Neural cell (in vitro differentiated cells): ENCODE measurements at regions not wholly inside any gene's neighbourhood (a gene's known extent, or its start where the extent isn't known, plus 50 kb on each side); places are given as distances from the start of the nearest gene placed in this dataset.

Experiments
- H2AFZ ChIP-seq: fragments of 200-600, 300-800 bp; sonication (generic), shearing (Covaris generic); 2 replicates; pipeline ENCODE4 v1.6.0; 2014; ENCODE audit warnings: low read depth, mild to moderate bottlenecking, antibody characterized with exemption, low read length, moderate library complexity
- H3F3A ChIP-seq: fragments of 200-600 bp; shearing (Covaris generic); 2 replicates; pipeline ENCODE4 v1.6.1; 2016; ENCODE audit warnings: mild to moderate bottlenecking, moderate library complexity, mixed read lengths, antibody characterized with exemption, low read length; ENCODE audit not compliant: insufficient read depth, poor library complexity, severe bottlenecking
- H3K27ac ChIP-seq: fragments of 200-600, 300-800 bp; sonication (generic), shearing (Covaris generic); 2 replicates; pipeline ENCODE4 v1.5.1; 2014; ENCODE audit warnings: mild to moderate bottlenecking, low read length, moderate library complexity
- H3K27me3 ChIP-seq: fragments of 300-800, 200-600 bp; sonication (generic), shearing (Covaris generic); 2 replicates; pipeline ENCODE4 v1.6.0; 2014; ENCODE audit warnings: mild to moderate bottlenecking, low read depth, low read length, moderate library complexity; ENCODE audit not compliant: insufficient read depth
- H3K36me3 ChIP-seq: fragments of 300-800, 200-600 bp; sonication (generic), shearing (Covaris generic); 2 replicates; pipeline ENCODE4 v1.5.1; 2014; ENCODE audit warnings: mild to moderate bottlenecking, antibody characterized with exemption, low read length, moderate library complexity; ENCODE audit not compliant: insufficient read depth
- H3K4me2 ChIP-seq: fragments of 300-800, 200-600 bp; sonication (generic), shearing (Covaris generic); 2 replicates; pipeline ENCODE4 v1.6.0; 2014; ENCODE audit warnings: mild to moderate bottlenecking, low read length
- H3K4me3 ChIP-seq: fragments of 300-800, 200-600 bp; sonication (generic), shearing (Covaris generic); 2 replicates; pipeline ENCODE4 v1.5.1; 2014; ENCODE audit warnings: mild to moderate bottlenecking, low read length, moderate library complexity
- H3K79me2 ChIP-seq: fragments of 200-600 bp; shearing (Covaris generic); replicated peaks from 2 replicates; pipeline ENCODE4 v1.6.0; 2014; ENCODE audit warnings: mild to moderate bottlenecking, low read length, moderate library complexity; ENCODE audit not compliant: insufficient read depth
- H3K9ac ChIP-seq: fragments of 300-800, 200-600 bp; sonication (generic), shearing (Covaris generic); 2 replicates; pipeline ENCODE4 v1.6.1; 2016; ENCODE audit warnings: mild to moderate bottlenecking, low read length, mixed read lengths
- H3K9me2 ChIP-seq: fragments of 200-600 bp; shearing (Covaris generic); 2 replicates; pipeline ENCODE4 v1.6.1; 2016; ENCODE audit warnings: mild to moderate bottlenecking, low read length, mixed read lengths; ENCODE audit not compliant: insufficient read depth
- H3K9me3 ChIP-seq: fragments of 200-600, 300-800 bp; sonication (generic), shearing (Covaris generic); 2 replicates; pipeline ENCODE4 v1.6.1; 2016; ENCODE audit warnings: mild to moderate bottlenecking, mixed run types, low read length, moderate library complexity, mixed read lengths
- H4K20me1 ChIP-seq: fragments of 200-600 bp; shearing (Covaris generic); 2 replicates; pipeline ENCODE4 v1.6.1; 2016; ENCODE audit warnings: mild to moderate bottlenecking, mixed run types; ENCODE audit not compliant: insufficient read depth
- EP300 ChIP-seq: fragments of 450-650 bp; conservative IDR thresholded peaks from 2 replicates; pipeline ENCODE4 v1.6.1; 2014; ENCODE audit warnings: antibody characterized with exemption, mild to moderate bottlenecking, moderate library complexity; ENCODE audit not compliant: poor library complexity, severe bottlenecking
- EZH2 ChIP-seq: fragments of 200-600, 300-800 bp; shearing (Covaris generic), sonication (generic); IDR thresholded peaks from 2 replicates; pipeline ENCODE4 v1.6.1; 2014; ENCODE audit warnings: antibody characterized with exemption, low read length, borderline replicate concordance, mild to moderate bottlenecking; ENCODE audit not compliant: insufficient read depth, poor library complexity, severe bottlenecking
- MXI1 ChIP-seq: fragments of 450-650 bp; conservative IDR thresholded peaks from 2 replicates; pipeline ENCODE4 v1.6.1; 2014; ENCODE audit warnings: antibody characterized with exemption, mild to moderate bottlenecking; ENCODE audit not compliant: poor library complexity, severe bottlenecking
- POLR2AphosphoS5 ChIP-seq: IDR thresholded peaks from 2 replicates; pipeline ENCODE4 v1.6.1; 2012
- RAD21 ChIP-seq: fragments of 450-650 bp; conservative IDR thresholded peaks from 2 replicates; pipeline ENCODE4 v1.6.1; 2014; ENCODE audit warnings: antibody characterized with exemption, mild to moderate bottlenecking, moderate library complexity
- SMC3 ChIP-seq: fragments of 450-650 bp; conservative IDR thresholded peaks from 2 replicates; pipeline ENCODE4 v1.6.1; 2014; ENCODE audit warnings: antibody characterized with exemption, mild to moderate bottlenecking, moderate library complexity; ENCODE audit not compliant: poor library complexity
- TAF1 ChIP-seq: IDR thresholded peaks from 2 replicates; pipeline ENCODE4 v1.6.1; 2012; ENCODE audit warnings: low read depth
- TF ChIP-seq, protein P1 (sequence below): IDR thresholded peaks from 2 replicates; pipeline ENCODE4 v1.6.1; 2012; ENCODE audit warnings: borderline replicate concordance
- TF ChIP-seq, protein P2 (sequence below): fragments of 450-650 bp; IDR thresholded peaks from 2 replicates; pipeline ENCODE4 v1.5.1; 2014; ENCODE audit warnings: antibody characterized with exemption, mild to moderate bottlenecking, moderate library complexity; ENCODE audit not compliant: poor library complexity, severe bottlenecking

DNA sequence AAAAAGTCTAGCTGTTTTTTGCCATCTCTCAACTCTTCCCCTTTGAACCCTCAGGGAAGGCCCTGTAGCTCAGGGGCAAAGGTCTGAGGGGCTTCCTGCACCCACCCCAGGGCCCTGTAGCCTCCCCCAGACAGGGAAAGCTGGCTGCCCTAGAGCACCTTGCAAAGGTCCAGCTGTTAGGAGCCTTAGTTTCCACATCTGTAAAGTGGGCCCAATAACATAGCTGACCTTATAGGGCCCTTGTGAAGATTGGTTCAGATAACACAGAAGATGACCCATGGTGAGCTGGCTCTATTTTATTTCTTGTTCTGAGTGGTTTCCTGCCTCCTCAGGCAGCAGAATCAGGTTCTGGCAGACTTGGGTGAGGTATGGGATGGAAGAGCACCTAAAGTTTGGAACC lies 55.2 kb upstream of the SMAD6 start:
- H3K27ac ChIP-seq, result no peak overlapping the region

DNA sequence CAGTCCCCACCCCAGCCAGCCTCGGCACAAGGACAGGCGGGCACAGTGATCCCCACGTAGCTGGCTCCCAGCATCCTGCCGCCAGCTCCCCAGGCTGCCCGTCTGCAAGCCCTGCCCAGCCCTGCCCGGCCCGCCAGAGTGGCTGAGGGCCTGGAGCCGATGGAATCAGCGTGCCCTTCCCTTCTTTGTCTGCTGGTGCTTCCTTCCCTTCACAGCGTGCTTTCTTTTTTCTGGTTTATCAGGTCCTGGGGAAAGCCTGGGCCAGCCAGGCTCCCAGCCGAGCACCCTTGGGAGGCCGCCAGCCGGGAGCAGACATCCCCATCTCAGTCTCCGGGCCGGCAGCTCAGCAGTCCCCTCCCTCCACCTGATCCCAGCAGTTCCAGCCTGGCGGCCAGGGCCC lies 54.7 kb upstream of the SMAD6 start:
- no peaks in the 10 kb centered on the region for H3K9me3 ChIP-seq
- H3K9ac ChIP-seq, result no peak overlapping the region
- H3K4me2 ChIP-seq, result no peak overlapping the region
- no peaks in the 10 kb centered on the region for H3F3A ChIP-seq
- H3K4me3 ChIP-seq, result no peak overlapping the region
- no peak overlapping the region for H3K27ac ChIP-seq
- no peaks in the 10 kb centered on the region for H3K79me2 ChIP-seq
- no peaks in the 10 kb centered on the region for H4K20me1 ChIP-seq
- H3K36me3 ChIP-seq, result no peaks in the 10 kb centered on the region
- H3K27me3 ChIP-seq, result no peaks in the 10 kb centered on the region
- no peaks in the 10 kb centered on the region for H3K9me2 ChIP-seq
- no peak for TF ChIP-seq MXI1
- TF ChIP-seq EZH2, result no peak
- no peak for TF ChIP-seq RAD21
- TF ChIP-seq POLR2AphosphoS5, result no peak
- TF ChIP-seq, protein P1, sequence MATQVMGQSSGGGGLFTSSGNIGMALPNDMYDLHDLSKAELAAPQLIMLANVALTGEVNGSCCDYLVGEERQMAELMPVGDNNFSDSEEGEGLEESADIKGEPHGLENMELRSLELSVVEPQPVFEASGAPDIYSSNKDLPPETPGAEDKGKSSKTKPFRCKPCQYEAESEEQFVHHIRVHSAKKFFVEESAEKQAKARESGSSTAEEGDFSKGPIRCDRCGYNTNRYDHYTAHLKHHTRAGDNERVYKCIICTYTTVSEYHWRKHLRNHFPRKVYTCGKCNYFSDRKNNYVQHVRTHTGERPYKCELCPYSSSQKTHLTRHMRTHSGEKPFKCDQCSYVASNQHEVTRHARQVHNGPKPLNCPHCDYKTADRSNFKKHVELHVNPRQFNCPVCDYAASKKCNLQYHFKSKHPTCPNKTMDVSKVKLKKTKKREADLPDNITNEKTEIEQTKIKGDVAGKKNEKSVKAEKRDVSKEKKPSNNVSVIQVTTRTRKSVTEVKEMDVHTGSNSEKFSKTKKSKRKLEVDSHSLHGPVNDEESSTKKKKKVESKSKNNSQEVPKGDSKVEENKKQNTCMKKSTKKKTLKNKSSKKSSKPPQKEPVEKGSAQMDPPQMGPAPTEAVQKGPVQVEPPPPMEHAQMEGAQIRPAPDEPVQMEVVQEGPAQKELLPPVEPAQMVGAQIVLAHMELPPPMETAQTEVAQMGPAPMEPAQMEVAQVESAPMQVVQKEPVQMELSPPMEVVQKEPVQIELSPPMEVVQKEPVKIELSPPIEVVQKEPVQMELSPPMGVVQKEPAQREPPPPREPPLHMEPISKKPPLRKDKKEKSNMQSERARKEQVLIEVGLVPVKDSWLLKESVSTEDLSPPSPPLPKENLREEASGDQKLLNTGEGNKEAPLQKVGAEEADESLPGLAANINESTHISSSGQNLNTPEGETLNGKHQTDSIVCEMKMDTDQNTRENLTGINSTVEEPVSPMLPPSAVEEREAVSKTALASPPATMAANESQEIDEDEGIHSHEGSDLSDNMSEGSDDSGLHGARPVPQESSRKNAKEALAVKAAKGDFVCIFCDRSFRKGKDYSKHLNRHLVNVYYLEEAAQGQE, result no peak
- TF ChIP-seq TAF1, result no peak
- TF ChIP-seq, protein P2, sequence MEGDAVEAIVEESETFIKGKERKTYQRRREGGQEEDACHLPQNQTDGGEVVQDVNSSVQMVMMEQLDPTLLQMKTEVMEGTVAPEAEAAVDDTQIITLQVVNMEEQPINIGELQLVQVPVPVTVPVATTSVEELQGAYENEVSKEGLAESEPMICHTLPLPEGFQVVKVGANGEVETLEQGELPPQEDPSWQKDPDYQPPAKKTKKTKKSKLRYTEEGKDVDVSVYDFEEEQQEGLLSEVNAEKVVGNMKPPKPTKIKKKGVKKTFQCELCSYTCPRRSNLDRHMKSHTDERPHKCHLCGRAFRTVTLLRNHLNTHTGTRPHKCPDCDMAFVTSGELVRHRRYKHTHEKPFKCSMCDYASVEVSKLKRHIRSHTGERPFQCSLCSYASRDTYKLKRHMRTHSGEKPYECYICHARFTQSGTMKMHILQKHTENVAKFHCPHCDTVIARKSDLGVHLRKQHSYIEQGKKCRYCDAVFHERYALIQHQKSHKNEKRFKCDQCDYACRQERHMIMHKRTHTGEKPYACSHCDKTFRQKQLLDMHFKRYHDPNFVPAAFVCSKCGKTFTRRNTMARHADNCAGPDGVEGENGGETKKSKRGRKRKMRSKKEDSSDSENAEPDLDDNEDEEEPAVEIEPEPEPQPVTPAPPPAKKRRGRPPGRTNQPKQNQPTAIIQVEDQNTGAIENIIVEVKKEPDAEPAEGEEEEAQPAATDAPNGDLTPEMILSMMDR, result no peak
- no peak for TF ChIP-seq EP300
- TF ChIP-seq SMC3, result no peak
- no peak overlapping the region for H2AFZ ChIP-seq

More for the DNA sequence above, 55.2 kb upstream of the SMAD6 start:
- TF ChIP-seq EP300 (no peak), MXI1 (no peak), POLR2AphosphoS5 (no peak), SMC3 (no peak), TAF1 (no peak), RAD21 (no peak), EZH2 (no peak)
- TF ChIP-seq, protein P2, result no peak
- TF ChIP-seq, protein P1, result no peak
- no peaks in the 10 kb centered on the region for H3F3A ChIP-seq
- H4K20me1 ChIP-seq, result no peaks in the 10 kb centered on the region
- no peak overlapping the region for H3K9ac ChIP-seq
- no peaks in the 10 kb centered on the region for H3K79me2 ChIP-seq
- no peak overlapping the region for H3K4me2 ChIP-seq
- H2AFZ ChIP-seq, result no peak overlapping the region
- H3K27me3 ChIP-seq, result no peaks in the 10 kb centered on the region
- H3K9me2 ChIP-seq, result no peaks in the 10 kb centered on the region
- H3K36me3 ChIP-seq, result no peaks in the 10 kb centered on the region
- H3K4me3 ChIP-seq, result no peak overlapping the region
- no peaks in the 10 kb centered on the region for H3K9me3 ChIP-seq
